Caco-2 (cell line): ENCODE measurements at regions not wholly inside any gene's neighbourhood (a gene's known extent, or its start where the extent isn't known, plus 50 kb on each side); places are given as distances from the start of the nearest gene placed in this dataset.

Experiments
- BruUV-seq: library from RNA; stranded (reverse); fragments of 400-500 nt; replicated peaks from 2 replicates; lab custom pipeline; 2021; lab: Mats Ljungman, UMichigan
- CTCF ChIA-PET: fragments of 300-600 bp; sonication (Branson Sonifier 250); formaldehyde crosslinking; loops from one replicate; lab custom pipeline; 2022; ENCODE audit warnings: antibody characterized with exemption; lab: Charles Lee
- POLR2A ChIA-PET: fragments of 300-600 bp; sonication (Branson Sonifier 250); formaldehyde crosslinking; loops from one replicate; lab custom pipeline; 2022; ENCODE audit warnings: antibody characterized with exemption; lab: Charles Lee
- DNase-seq, 2 experiments: peaks; one replicate each; pipeline versions ENCODE4 v3.0.0 to v3.0.0-alpha.2; 2020 to 2022
- H3K27me3 ChIP-seq: replicated peaks from 2 replicates; pipeline ENCODE4 v1.6.0; 2011; ENCODE audit warnings: low read length; ENCODE audit not compliant: control insufficient read depth, insufficient read depth
- H3K36me3 ChIP-seq: 2 replicates; pipeline ENCODE4 v1.5.1; 2011; ENCODE audit warnings: low read length; ENCODE audit not compliant: control insufficient read depth, insufficient read depth
- H3K4me1 ChIP-seq: fragments of 250-450 bp; sonication (Bioruptor Pico); 2 replicates; pipeline ENCODE4 v1.5.1; 2020; ENCODE audit warnings: mild to moderate bottlenecking
- H3K4me3 ChIP-seq: 2 replicates; pipeline ENCODE4 v1.5.1; 2011; ENCODE audit warnings: low read depth, mild to moderate bottlenecking, control low read depth, low read length
- H3K9me3 ChIP-seq: fragments of 250-450 bp; sonication (Bioruptor Pico); 2 replicates; pipeline ENCODE4 v1.5.1; 2020; ENCODE audit warnings: mild to moderate bottlenecking, moderate library complexity
- H3K27ac Mint-ChIP-seq: one replicate; pipeline ENCODE4 v1.8.0; 2022; ENCODE audit warnings: mixed read lengths; ENCODE audit not compliant: unreplicated experiment
- H3K27me3 Mint-ChIP-seq: one replicate; pipeline ENCODE4 v1.8.0; 2022; ENCODE audit warnings: mixed read lengths; ENCODE audit not compliant: insufficient read depth, unreplicated experiment
- H3K36me3 Mint-ChIP-seq: one replicate; pipeline ENCODE4 v1.8.0; 2022; ENCODE audit warnings: mild to moderate bottlenecking, mixed read lengths; ENCODE audit not compliant: insufficient read depth, unreplicated experiment
- H3K4me1 Mint-ChIP-seq: one replicate; pipeline ENCODE4 v1.8.0; 2022; ENCODE audit warnings: low read depth, mixed read lengths; ENCODE audit not compliant: unreplicated experiment
- H3K4me3 Mint-ChIP-seq: one replicate; pipeline ENCODE4 v1.8.0; 2022; ENCODE audit warnings: mild to moderate bottlenecking, moderate library complexity, mixed read lengths; ENCODE audit not compliant: unreplicated experiment
- H3K9me3 Mint-ChIP-seq: one replicate; pipeline ENCODE4 v1.8.0; 2022; ENCODE audit warnings: mixed read lengths; ENCODE audit not compliant: unreplicated experiment
- CTCF ChIP-seq, 2 experiments: fragments of 200-600 bp in 1 of 2; IDR thresholded peaks; 1 replicate in 1 of 2; 2 replicates in 1 of 2; pipeline versions ENCODE4 v1.5.1 to v1.8.0; 2011 to 2022; ENCODE audit warnings: antibody characterized with exemption in 1 of 2, control low read depth in 1 of 2, inconsistent platforms in 1 of 2, low read depth in 1 of 2, low read length in 1 of 2, mild to moderate bottlenecking in 1 of 2, moderate library complexity in 1 of 2; ENCODE audit not compliant: insufficient read depth in 1 of 2, severe bottlenecking in 1 of 2, unreplicated experiment in 1 of 2
- intact Hi-C: fragments of 100-400 bp; cut with micrococcal nuclease; formaldehyde crosslinking; loops from one replicate; pipeline ENCODE4 v1.10.0; 2022; ENCODE audit not compliant: unreplicated experiment

GRCh38 chr11:104734998-104735397 is 163.3 kb downstream of the CASP12 start:
- Mint-ChIP-seq H3K27ac (no peak overlapping the region), H3K4me1 (peaks cover 7% of the 10 kb centered on the region), H3K4me3 (no peak overlapping the region), H3K36me3 (no peaks in the 10 kb centered on the region), H3K27me3 (no peaks in the 10 kb centered on the region), H3K9me3 (peaks cover 12% of the 10 kb centered on the region)
- Histone ChIP-seq H3K4me3 (no peak overlapping the region), H3K4me1 (peaks cover 1% of the 10 kb centered on the region; the same call in 1 of the 2 replicates), H3K36me3 (no peaks in the 10 kb centered on the region), H3K27me3 (no peaks in the 10 kb centered on the region), H3K9me3 (no peaks in the 10 kb centered on the region)
- no TSS peak for BruUV-seq
- intact Hi-C loops = no loop called here
- ChIA-PET CTCF (no interaction called here), POLR2A (no interaction called here)
- TF ChIP-seq CTCF (IDR thresholded peaks at IDR 0.05; ENCODE audit: insufficient read depth in 1 of 2, low read depth in 1 of 2, low read length in 1 of 2, severe bottlenecking in 1 of 2, unreplicated experiment in 1 of 2) = no peak
- DNase-seq = no peak

GRCh38 chr11:104731890-104732289 is 166.4 kb downstream of the CASP12 start:
- no TSS peak for BruUV-seq
- Mint-ChIP-seq H3K4me1 (peaks cover 1% of the 10 kb centered on the region), H3K27me3 (no peaks in the 10 kb centered on the region), H3K9me3 (no peaks in the 10 kb centered on the region), H3K36me3 (no peaks in the 10 kb centered on the region), H3K27ac (no peak overlapping the region), H3K4me3 (no peak overlapping the region)
- intact Hi-C loops = no loop called here
- DNase-seq = no peak
- H3K9me3 ChIP-seq = no peaks in the 10 kb centered on the region
- no peaks in the 10 kb centered on the region for H3K27me3 ChIP-seq
- CTCF ChIA-PET = no interaction called here
- no peak for TF ChIP-seq CTCF (IDR thresholded peaks at IDR 0.05; ENCODE audit: insufficient read depth in 1 of 2, low read depth in 1 of 2, low read length in 1 of 2, severe bottlenecking in 1 of 2, unreplicated experiment in 1 of 2)
- no peaks in the 10 kb centered on the region for H3K4me1 ChIP-seq
- H3K4me3 ChIP-seq = no peak overlapping the region
- POLR2A ChIA-PET = no interaction called here
- no peaks in the 10 kb centered on the region for H3K36me3 ChIP-seq

GRCh38 chr11:104728927-104729326 is 169.3 kb downstream of the CASP12 start:
- DNase-seq = no peak
- Histone ChIP-seq H3K4me3 (no peak overlapping the region), H3K9me3 (peaks cover 7% of the 10 kb centered on the region), H3K27me3 (no peaks in the 10 kb centered on the region), H3K36me3 (no peaks in the 10 kb centered on the region), H3K4me1 (peaks cover 17% of the 10 kb centered on the region)
- BruUV-seq = no TSS peak
- no peaks in the 10 kb centered on the region for H3K9me3 Mint-ChIP-seq
- POLR2A ChIA-PET = no interaction called here
- no peak overlapping the region for H3K27ac Mint-ChIP-seq
- TF ChIP-seq CTCF (IDR thresholded peaks at IDR 0.05; ENCODE audit: insufficient read depth in 1 of 2, low read depth in 1 of 2, low read length in 1 of 2, severe bottlenecking in 1 of 2, unreplicated experiment in 1 of 2) = no peak
- CTCF ChIA-PET = no interaction called here
- no peak overlapping the region for H3K4me3 Mint-ChIP-seq
- intact Hi-C loops = loop anchor here (10.0 kb wide), 1 partner anchor 226 kb away; no protein-coding TSS in a partner anchor
- H3K27me3 Mint-ChIP-seq = no peaks in the 10 kb centered on the region
- peaks cover 12% of the 10 kb centered on the region for H3K4me1 Mint-ChIP-seq
- no peaks in the 10 kb centered on the region for H3K36me3 Mint-ChIP-seq
